ENCODE measurements at regions not wholly inside any gene's neighbourhood (a gene's known extent, or its start where the extent isn't known, plus 50 kb on each side); places are given as distances from the start of the nearest gene placed in this dataset.

DNA sequence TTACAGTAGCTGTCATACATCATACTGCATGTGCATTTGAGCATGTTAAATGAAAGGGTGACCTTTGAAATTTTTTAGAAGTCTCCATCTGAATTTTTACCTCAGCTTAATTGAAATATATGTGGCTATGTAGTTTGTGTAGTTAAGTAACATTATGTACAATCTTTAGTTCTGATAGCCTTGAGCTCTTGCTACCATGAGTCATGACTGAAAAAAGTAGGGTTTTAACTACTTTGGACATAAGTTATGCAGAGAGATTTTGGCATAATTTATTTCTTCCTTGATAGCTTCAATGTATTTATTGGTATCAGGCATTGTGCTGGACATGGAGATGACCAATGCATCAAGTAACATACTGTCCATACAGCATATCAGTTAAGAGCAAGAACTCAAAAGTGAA is 376.5 kb upstream of the ZNF717 start:
- H3K27ac ChIP-seq, result no peak overlapping the region
- no peaks in the 10 kb centered on the region for H3K9me3 ChIP-seq
- no peak overlapping the region for H3K4me3 ChIP-seq
- DNase-seq, result no peak
- TF ChIP-seq POLR2A (IDR thresholded peaks at IDR 0.05) (no peak), EP300 (IDR thresholded peaks at IDR 0.05) (no peak), CTCF (IDR thresholded peaks at IDR 0.05) (no peak), POLR2AphosphoS5 (IDR thresholded peaks at IDR 0.05) (no peak)
- H3K36me3 ChIP-seq, result no peaks in the 10 kb centered on the region
- no peaks in the 10 kb centered on the region for H3K27me3 ChIP-seq
- no peak for ATAC-seq (ENCODE audit: low FRiP score in 2 of 2)
- H3K4me1 ChIP-seq, result no peaks in the 10 kb centered on the region

- TF ChIP-seq EP300 (IDR thresholded peaks at IDR 0.05) (no peak), POLR2A (IDR thresholded peaks at IDR 0.05) (no peak), CTCF (IDR thresholded peaks at IDR 0.05) (no peak), POLR2AphosphoS5 (IDR thresholded peaks at IDR 0.05) (no peak)
- no peak for DNase-seq
- WGBS, 2 donors, result 87 to 96% methylated on average over 3 of the region's 3 CpGs
- Histone ChIP-seq H3K4me1 (no peaks in the 10 kb centered on the region), H3K4me3 (no peak overlapping the region), H3K9me3 (no peaks in the 10 kb centered on the region), H3K27me3 (no peaks in the 10 kb centered on the region), H3K27ac (no peak overlapping the region), H3K36me3 (no peaks in the 10 kb centered on the region)
- ATAC-seq (ENCODE audit: low FRiP score in 2 of 2), result no peak
Measured at GRCh38 chr3:76171647-76172046, 386.3 kb upstream of the ZNF717 start.

DNA sequence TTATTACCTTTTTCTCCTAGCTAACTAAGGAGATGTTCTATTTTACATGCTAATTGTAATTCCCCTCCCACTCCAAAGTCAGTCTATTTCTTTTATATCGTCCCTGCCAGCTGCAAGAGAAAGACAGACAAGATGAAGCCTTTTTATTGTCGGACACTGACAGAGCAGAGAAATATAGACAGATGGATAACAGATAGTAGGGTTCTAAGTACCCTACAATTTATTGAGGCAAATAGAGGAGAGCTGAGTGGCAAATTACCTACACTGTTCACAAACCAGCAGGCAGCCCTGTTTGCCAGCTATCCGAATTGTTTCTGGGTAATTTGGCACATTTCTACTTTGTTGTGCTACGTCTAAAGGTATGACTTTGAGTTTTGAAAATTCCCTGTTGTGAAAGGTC is 392.3 kb upstream of the ZNF717 start:
- H3K36me3 ChIP-seq, result no peaks in the 10 kb centered on the region
- DNase-seq (no peak), ATAC-seq (ENCODE audit: low FRiP score in 2 of 2) (no peak)
- no peaks in the 10 kb centered on the region for H3K4me1 ChIP-seq
- H3K27me3 ChIP-seq, result no peaks in the 10 kb centered on the region
- no peak overlapping the region for H3K4me3 ChIP-seq
- H3K9me3 ChIP-seq, result no peaks in the 10 kb centered on the region
- no peak overlapping the region for H3K27ac ChIP-seq
- no peak for TF ChIP-seq POLR2A (IDR thresholded peaks at IDR 0.05)
- TF ChIP-seq EP300 (IDR thresholded peaks at IDR 0.05), result no peak
- no peak for TF ChIP-seq POLR2AphosphoS5 (IDR thresholded peaks at IDR 0.05)
- TF ChIP-seq CTCF (IDR thresholded peaks at IDR 0.05), result no peak
- 84 to 86% methylated on average over 4 of the region's 4 CpGs for WGBS, 2 donors

GRCh38 chr3:76178412-76178811 is 393.1 kb upstream of the ZNF717 start:
- Histone ChIP-seq H3K4me3 (no peak overlapping the region), H3K36me3 (no peaks in the 10 kb centered on the region), H3K9me3 (no peaks in the 10 kb centered on the region), H3K27me3 (no peaks in the 10 kb centered on the region), H3K27ac (no peak overlapping the region), H3K4me1 (no peaks in the 10 kb centered on the region)
- no peak for DNase-seq
- 83 to 88% methylated on average over 3 of the region's 3 CpGs for WGBS, 2 donors
- no peak for TF ChIP-seq EP300 (IDR thresholded peaks at IDR 0.05)
- TF ChIP-seq POLR2A (IDR thresholded peaks at IDR 0.05), result no peak
- TF ChIP-seq POLR2AphosphoS5 (IDR thresholded peaks at IDR 0.05), result no peak
- no peak for TF ChIP-seq CTCF (IDR thresholded peaks at IDR 0.05)
- ATAC-seq (ENCODE audit: low FRiP score in 2 of 2), result no peak

GRCh38 chr3:76181213-76181612 is 395.9 kb upstream of the ZNF717 start:
- no peak for TF ChIP-seq POLR2A (IDR thresholded peaks at IDR 0.05)
- TF ChIP-seq EP300 (IDR thresholded peaks at IDR 0.05), result no peak
- no peak for TF ChIP-seq CTCF (IDR thresholded peaks at IDR 0.05)
- no peak for TF ChIP-seq POLR2AphosphoS5 (IDR thresholded peaks at IDR 0.05)
- no peak for DNase-seq
- no peaks in the 10 kb centered on the region for H3K4me1 ChIP-seq
- H3K27ac ChIP-seq, result no peak overlapping the region
- ATAC-seq (ENCODE audit: low FRiP score in 2 of 2), result no peak
- H3K36me3 ChIP-seq, result no peaks in the 10 kb centered on the region
- no peaks in the 10 kb centered on the region for H3K27me3 ChIP-seq
- H3K4me3 ChIP-seq, result no peak overlapping the region
- no peaks in the 10 kb centered on the region for H3K9me3 ChIP-seq
- WGBS, 2 donors, result 85 to 86% methylated on average over 2 of the region's 2 CpGs
